Pancreas (tissue), 10 donors: ENCODE measurements at regions not wholly inside any gene's neighbourhood (a gene's known extent, or its start where the extent isn't known, plus 50 kb on each side); places are given as distances from the start of the nearest gene placed in this dataset.
A peak's percentile ranks its signal among the peaks of the same experiment; 100 is the strongest.

Experiments used
- ATAC-seq, 4 donors: fragments of 200-7000 bp; cut with Tn5 transposase; one replicate each; pipeline versions ENCODE4 v1.8.0 to v1.9.1; 2020; ENCODE audit warnings: mild to moderate bottlenecking in 4 of 4, moderate library complexity in 4 of 4
- DNase-seq, 6 donors: peaks; one replicate each; pipeline ENCODE4 v3.0.0-alpha.2; 2020
- FAIRE-seq: peaks from 2 replicates; lab custom pipeline; 2012; peaks lifted over from hg19 to GRCh38; lab: Jason Lieb, UNC
- H3K27ac ChIP-seq, 4 donors: fragments of 200-600 bp; sonication (generic); 1 replicate in 3 of 4; 2 replicates in 1 of 4; pipeline versions ENCODE4 v1.5.0 to v1.8.0; 2020
- H3K27me3 ChIP-seq, 4 donors: fragments of 200-600 bp; one replicate each; pipeline ENCODE4 v1.8.0; 2021
- H3K36me3 ChIP-seq, 3 donors: fragments of 200-600 bp; sonication (generic) in 1 of 3; one replicate each; pipeline versions ENCODE4 v1.5.0 to v1.8.0; 2020 to 2021
- H3K4me1 ChIP-seq, 3 donors: fragments of 200-600 bp; one replicate each; pipeline ENCODE4 v1.8.0; 2021
- H3K4me3 ChIP-seq, 4 donors: fragments of 200-600 bp; sonication (generic) in 2 of 4; one replicate each; pipeline versions ENCODE4 v1.5.0 to v1.8.0; 2020 to 2021
- H3K9me3 ChIP-seq, 4 donors: fragments of 200-600 bp; one replicate each; pipeline ENCODE4 v1.8.0; 2021
- CTCF ChIP-seq, 4 donors: fragments of 200-600 bp; sonication (generic) in 3 of 4; IDR thresholded peaks; one replicate each; pipeline versions ENCODE4 v1.5.0 to v1.8.0; 2021; ENCODE audit warnings: antibody characterized with exemption in 4 of 4
- WGBS, 2 donors: extraction: QIAGEN DNeasy Blood & Tissue Kit; methylation state at CpG; one replicate each; pipeline ENCODE4 v1.1.7; 2013; 5-methylcytosine and 5-hydroxymethylcytosine counted together
- intact Hi-C, 3 donors: fragments of 100-400 bp; cut with DNase I; formaldehyde crosslinking; loops; one replicate each; pipeline versions ENCODE4 v1.11.1 to v1.14.2; 2022
- donor health status: healthy with polysubstance abuse.
- donor health status: DM: no; HTN: no; CAD: no; lungs with moderate emphysema.
- donor health status: DM: no; HTN: no; CAD: no.
- donor health status: control.
- donor health status: control.
- donor health status: Bipolar disorder and iron deficiency.
- donor health status: DM: yes; HTN: yes; CAD: no.
- donor health status: DM: no; HTN: no; CAD: no.
- donor health status: DM: no; HTN: no; CAD: no.
- donor health status: DM: yes; HTN: yes; CAD: no.

- H3K27ac ChIP-seq, result no peak overlapping the region
- 2 to 4% methylated on average over 6 of the region's 6 CpGs for WGBS, 2 donors
- no peak for FAIRE-seq
- H3K4me3 ChIP-seq, result no peak overlapping the region
- DNase-seq, result peak in 3 of 6 donors; percentile 43 to 69 (median 57)
- ATAC-seq, result peak; percentile 89 to 96 (median 94)
- H3K4me1 ChIP-seq, result peaks cover 6 to 17% (median 10%) of the 10 kb centered on the region in 3 donors
- H3K27me3 ChIP-seq, result no peaks in the 10 kb centered on the region
- H3K9me3 ChIP-seq, result no peaks in the 10 kb centered on the region
- peak; percentile 83 to 96 (median 93) for TF ChIP-seq CTCF (IDR thresholded peaks at IDR 0.05)
- H3K36me3 ChIP-seq, result no peaks in the 10 kb centered on the region
- intact Hi-C loops, result loop anchor here in 1 of 3 donors (10.0 kb wide), 1 partner anchor 545 kb away; no protein-coding TSS in a partner anchor
Measured at GRCh38 chr10:63720072-63720537, 198.9 kb downstream of the REEP3 start.

GRCh38 chr10:63720676-63721075 lies 199.5 kb downstream of the REEP3 start:
- intact Hi-C loops, result loop anchor here in 1 of 3 donors (10.0 kb wide), 1 partner anchor 546 kb away; no protein-coding TSS in a partner anchor
- Histone ChIP-seq H3K27me3 (no peaks in the 10 kb centered on the region), H3K36me3 (no peaks in the 10 kb centered on the region), H3K27ac (no peak overlapping the region), H3K4me1 (peaks cover 6 to 17% (median 10%) of the 10 kb centered on the region in 3 donors), H3K9me3 (no peaks in the 10 kb centered on the region), H3K4me3 (no peak overlapping the region)
- ATAC-seq (no peak), FAIRE-seq (no peak), DNase-seq (no peak)
- no peak for TF ChIP-seq CTCF (IDR thresholded peaks at IDR 0.05)
- WGBS, 2 donors, result 48 to 62% methylated on average over 4 of the region's 4 CpGs

GRCh38 chr10:63722537-63722936 lies 201.3 kb downstream of the REEP3 start:
- no peaks in the 10 kb centered on the region for H3K27me3 ChIP-seq
- no peak for FAIRE-seq
- no peak overlapping the region for H3K27ac ChIP-seq
- no peak overlapping the region for H3K4me3 ChIP-seq
- intact Hi-C loops, result loop anchor here in 1 of 3 donors (10.0 kb wide), 1 partner anchor 548 kb away; no protein-coding TSS in a partner anchor
- H3K4me1 ChIP-seq, result peaks cover 6 to 17% (median 10%) of the 10 kb centered on the region in 3 donors
- no peak for DNase-seq
- TF ChIP-seq CTCF (IDR thresholded peaks at IDR 0.05), result no peak
- no peaks in the 10 kb centered on the region for H3K9me3 ChIP-seq
- 39 to 40% methylated on average over 5 of the region's 5 CpGs for WGBS, 2 donors
- ATAC-seq, result no peak
- no peaks in the 10 kb centered on the region for H3K36me3 ChIP-seq

DNA sequence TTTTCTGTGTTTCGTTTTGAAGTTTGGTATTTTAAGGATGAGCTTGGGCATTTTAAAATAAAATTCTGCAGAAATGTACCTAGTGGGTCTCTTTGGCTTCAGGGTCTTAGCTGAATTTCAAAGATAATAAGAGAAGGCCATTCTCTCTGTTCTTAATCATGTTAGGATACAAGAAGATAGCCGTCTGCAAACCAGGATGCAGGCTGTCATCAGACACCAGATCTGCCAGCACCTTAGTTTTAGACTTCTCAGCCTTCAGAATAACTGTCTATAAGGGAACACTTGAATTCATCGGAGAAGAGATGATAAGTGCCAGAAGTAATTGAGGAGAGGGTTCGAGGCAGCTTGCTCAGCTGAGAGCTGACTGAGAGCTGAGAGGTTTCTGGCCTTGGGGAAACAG lies 202.1 kb downstream of the REEP3 start:
- H3K4me3 ChIP-seq, result no peak overlapping the region
- no peaks in the 10 kb centered on the region for H3K27me3 ChIP-seq
- H3K9me3 ChIP-seq, result no peaks in the 10 kb centered on the region
- no peaks in the 10 kb centered on the region for H3K36me3 ChIP-seq
- no peak for TF ChIP-seq CTCF (IDR thresholded peaks at IDR 0.05)
- H3K4me1 ChIP-seq, result peaks cover 6 to 17% (median 10%) of the 10 kb centered on the region in 3 donors
- 60 to 67% methylated on average over 4 of the region's 4 CpGs for WGBS, 2 donors
- intact Hi-C loops, result loop anchor here in 1 of 3 donors (10.0 kb wide), 1 partner anchor 549 kb away; no protein-coding TSS in a partner anchor
- ATAC-seq, result no peak
- DNase-seq, result no peak
- no peak overlapping the region for H3K27ac ChIP-seq
- no peak for FAIRE-seq

- Histone ChIP-seq H3K36me3 (no peaks in the 10 kb centered on the region), H3K9me3 (no peaks in the 10 kb centered on the region), H3K4me3 (no peak overlapping the region), H3K27me3 (no peaks in the 10 kb centered on the region), H3K4me1 (peaks cover 6 to 17% (median 10%) of the 10 kb centered on the region in 3 donors), H3K27ac (no peak overlapping the region)
- intact Hi-C loops, result loop anchor here in 1 of 3 donors (10.0 kb wide), 1 partner anchor 549 kb away; no protein-coding TSS in a partner anchor
- WGBS, 2 donors, result 81 to 85% methylated on average over 7 of the region's 7 CpGs
- DNase-seq (no peak), FAIRE-seq (no peak), ATAC-seq (no peak)
- TF ChIP-seq CTCF (IDR thresholded peaks at IDR 0.05), result no peak
Measured at GRCh38 chr10:63723741-63724140, 202.5 kb downstream of the REEP3 start.
